ENCODE measurements at regions not wholly inside any gene's neighbourhood (a gene's known extent, or its start where the extent isn't known, plus 50 kb on each side); places are given as distances from the start of the nearest gene placed in this dataset.

GRCh38 chr2:6630209-6630608, 235.5 kb downstream of the CMPK2 start:
- Histone ChIP-seq H3K27ac (no peak overlapping the region), H3K36me3 (no peaks in the 10 kb centered on the region), H3K4me1 (no peaks in the 10 kb centered on the region), H3K27me3 (no peaks in the 10 kb centered on the region), H3K9me3 (no peaks in the 10 kb centered on the region), H3K4me3 (no peak overlapping the region)
- FAIRE-seq (no peak), DNase-seq (no peak), ATAC-seq (no peak)
- TF ChIP-seq CTCF (IDR thresholded peaks at IDR 0.05) = no peak
- intact Hi-C loops (cut with DNase I) = no loop called here
- 62 to 73% methylated on average over 3 of the region's 3 CpGs for WGBS, 2 donors

- no peak for TF ChIP-seq CTCF (IDR thresholded peaks at IDR 0.05)
- WGBS, 2 donors = 90 to 93% methylated on average over 1 of the region's 1 CpG
- Histone ChIP-seq H3K4me3 (no peak overlapping the region), H3K27me3 (peaks cover 0 to 7% (median 0%) of the 10 kb centered on the region in 4 donors), H3K4me1 (no peaks in the 10 kb centered on the region), H3K9me3 (no peaks in the 10 kb centered on the region), H3K27ac (no peak overlapping the region), H3K36me3 (no peaks in the 10 kb centered on the region)
- no peak for DNase-seq
- no peak for ATAC-seq
- intact Hi-C loops (cut with DNase I) = no loop called here
- no peak for FAIRE-seq
Measured at GRCh38 chr2:6635296-6635695, 230.4 kb downstream of the CMPK2 start.

GRCh38 chr2:6637330-6637729, 228.4 kb downstream of the CMPK2 start:
- H3K27ac ChIP-seq = no peak overlapping the region
- ATAC-seq = no peak
- H3K27me3 ChIP-seq = peaks cover 0 to 7% (median 0%) of the 10 kb centered on the region in 4 donors
- H3K4me3 ChIP-seq = no peak overlapping the region
- H3K4me1 ChIP-seq = no peaks in the 10 kb centered on the region
- DNase-seq = no peak
- no peak for TF ChIP-seq CTCF (IDR thresholded peaks at IDR 0.05)
- H3K9me3 ChIP-seq = no peaks in the 10 kb centered on the region
- no peaks in the 10 kb centered on the region for H3K36me3 ChIP-seq
- WGBS, 2 donors = 47 to 49% methylated on average over 2 of the region's 2 CpGs
- no peak for FAIRE-seq
- intact Hi-C loops (cut with DNase I) = no loop called here

GRCh38 chr2:6639929-6640620, 225.6 kb downstream of the CMPK2 start:
- FAIRE-seq (no peak), DNase-seq (no peak), ATAC-seq (no peak)
- no peaks in the 10 kb centered on the region for H3K9me3 ChIP-seq
- H3K4me1 ChIP-seq = no peaks in the 10 kb centered on the region
- 66 to 82% methylated on average over 3 of the region's 3 CpGs for WGBS, 2 donors
- intact Hi-C loops (cut with DNase I) = no loop called here
- H3K4me3 ChIP-seq = no peak overlapping the region
- H3K27ac ChIP-seq = no peak overlapping the region
- H3K27me3 ChIP-seq = peaks cover 0 to 7% (median 0%) of the 10 kb centered on the region in 4 donors
- H3K36me3 ChIP-seq = no peaks in the 10 kb centered on the region
- no peak for TF ChIP-seq CTCF (IDR thresholded peaks at IDR 0.05)

GRCh38 chr2:6640621-6641015, 225.1 kb downstream of the CMPK2 start:
- WGBS, 2 donors = 81 to 100% methylated on average over 1 of the region's 1 CpG
- no peak for ATAC-seq

More at GRCh38 chr2:6640621-6641015, 225.1 kb downstream of the CMPK2 start:
- no peak overlapping the region for H3K4me3 ChIP-seq
- H3K27me3 ChIP-seq = peaks cover 0 to 7% (median 0%) of the 10 kb centered on the region in 4 donors
- H3K4me1 ChIP-seq = no peaks in the 10 kb centered on the region
- FAIRE-seq (no peak), DNase-seq (no peak)
- H3K9me3 ChIP-seq = no peaks in the 10 kb centered on the region
- no peak for TF ChIP-seq CTCF (IDR thresholded peaks at IDR 0.05)
- no peaks in the 10 kb centered on the region for H3K36me3 ChIP-seq
- intact Hi-C loops (cut with DNase I) = no loop called here
- no peak overlapping the region for H3K27ac ChIP-seq

Measured in pancreas (tissue), 10 donors.